ENCODE measurements at regions not wholly inside any gene's neighbourhood (a gene's known extent, or its start where the extent isn't known, plus 50 kb on each side); places are given as distances from the start of the nearest gene placed in this dataset.

- TF ChIP-seq CTCF (IDR thresholded peaks at IDR 0.05) (no peak), POLR2A (IDR thresholded peaks at IDR 0.05) (no peak)
Measured at GRCh38 chr12:114479831-114480230, 73.9 kb upstream of the TBX5 start.

Measured in right lobe of liver (tissue), 4 donors.